ENCODE measurements at regions not wholly inside any gene's neighbourhood (a gene's known extent, or its start where the extent isn't known, plus 50 kb on each side); places are given as distances from the start of the nearest gene placed in this dataset.

GRCh38 chr20:7087803-7088202, 320.3 kb downstream of the BMP2 start:
- no peak for DNase-seq

GRCh38 chr20:7090001-7090400, 322.5 kb downstream of the BMP2 start:
- DNase-seq: no peak

GRCh38 chr20:7090811-7091210, 323.3 kb downstream of the BMP2 start:
- DNase-seq: no peak

- DNase-seq: no peak
These were observed 324.2 kb downstream of the BMP2 start for GRCh38 chr20:7091655-7092054.

GRCh38 chr20:7094438-7094997, 327.0 kb downstream of the BMP2 start:
- DNase-seq: peak; percentile 24

GRCh38 chr20:7106910-7107309, 339.4 kb downstream of the BMP2 start:
- DNase-seq: no peak

GRCh38 chr20:7108929-7109328, 341.4 kb downstream of the BMP2 start:
- DNase-seq: no peak

GRCh38 chr20:7113577-7114466, 346.3 kb downstream of the BMP2 start:
- DNase-seq: peak; percentile 52

GRCh38 chr20:7123457-7123856, 356.0 kb downstream of the BMP2 start:
- DNase-seq: no peak

- DNase-seq: no peak
These were observed 356.6 kb downstream of the BMP2 start for GRCh38 chr20:7124120-7124519.

GRCh38 chr20:7136886-7137285, 369.4 kb downstream of the BMP2 start:
- DNase-seq: no peak

GRCh38 chr20:7137395-7138151, 370.1 kb downstream of the BMP2 start:
- no peak for DNase-seq

- no peak for DNase-seq
These were observed 377.0 kb downstream of the BMP2 start for GRCh38 chr20:7144464-7144863.

GRCh38 chr20:7146552-7147219, 379.2 kb downstream of the BMP2 start:
- no peak for DNase-seq

- DNase-seq: no peak
These were observed 379.7 kb downstream of the BMP2 start for GRCh38 chr20:7147220-7147601.

- peak; percentile 8 for DNase-seq
These were observed 384.4 kb downstream of the BMP2 start for GRCh38 chr20:7151676-7152470.

- DNase-seq: no peak
These were observed 387.8 kb downstream of the BMP2 start for GRCh38 chr20:7155282-7155681.

- no peak for DNase-seq
These were observed 388.3 kb downstream of the BMP2 start for GRCh38 chr20:7155794-7156193.

- no peak for DNase-seq
These were observed 392.4 kb downstream of the BMP2 start for GRCh38 chr20:7159903-7160302.

- peak; percentile 32 for DNase-seq
These were observed 394.2 kb downstream of the BMP2 start for GRCh38 chr20:7161690-7162089.

GRCh38 chr20:7171911-7172310, 404.4 kb downstream of the BMP2 start:
- DNase-seq: no peak

GRCh38 chr20:7174554-7174953, 407.1 kb downstream of the BMP2 start:
- DNase-seq: no peak
